ENCODE measurements at regions not wholly inside any gene's neighbourhood (a gene's known extent, or its start where the extent isn't known, plus 50 kb on each side); places are given as distances from the start of the nearest gene placed in this dataset.

- Histone ChIP-seq H3K27ac (no peak overlapping the region), H3K9me3 (no peaks in the 10 kb centered on the region), H3K4me3 (no peak overlapping the region), H3K27me3 (no peaks in the 10 kb centered on the region), H3K4me1 (no peaks in the 10 kb centered on the region), H3K36me3 (no peaks in the 10 kb centered on the region)
- no peak for TF ChIP-seq POLR2A (IDR thresholded peaks at IDR 0.05)
- no peak for TF ChIP-seq CTCF (IDR thresholded peaks at IDR 0.05)
- no peak for DNase-seq
Observed at GRCh38 chr5:4640795-4641194, 499.3 kb upstream of the ADAMTS16 start.

- no peaks in the 10 kb centered on the region for H3K4me1 ChIP-seq
- no peak for DNase-seq
- H3K27ac ChIP-seq: no peak overlapping the region
- no peak overlapping the region for H3K4me3 ChIP-seq
- no peaks in the 10 kb centered on the region for H3K36me3 ChIP-seq
- H3K27me3 ChIP-seq: no peaks in the 10 kb centered on the region
- H3K9me3 ChIP-seq: no peaks in the 10 kb centered on the region
- TF ChIP-seq CTCF (IDR thresholded peaks at IDR 0.05) (no peak), POLR2A (IDR thresholded peaks at IDR 0.05) (no peak)
Observed at GRCh38 chr5:4642525-4642924, 497.6 kb upstream of the ADAMTS16 start.

- no peak for DNase-seq
- H3K27me3 ChIP-seq: no peaks in the 10 kb centered on the region
- no peak for TF ChIP-seq POLR2A (IDR thresholded peaks at IDR 0.05)
- TF ChIP-seq CTCF (IDR thresholded peaks at IDR 0.05): no peak
- H3K27ac ChIP-seq: no peak overlapping the region
- H3K36me3 ChIP-seq: no peaks in the 10 kb centered on the region
- H3K9me3 ChIP-seq: no peaks in the 10 kb centered on the region
- H3K4me1 ChIP-seq: no peaks in the 10 kb centered on the region
- H3K4me3 ChIP-seq: no peak overlapping the region
Observed at GRCh38 chr5:4643190-4643589, 496.9 kb upstream of the ADAMTS16 start.

GRCh38 chr5:4643960-4644359 lies 496.2 kb upstream of the ADAMTS16 start:
- Histone ChIP-seq H3K4me3 (no peak overlapping the region), H3K27me3 (no peaks in the 10 kb centered on the region), H3K27ac (no peak overlapping the region), H3K4me1 (no peaks in the 10 kb centered on the region), H3K9me3 (no peaks in the 10 kb centered on the region), H3K36me3 (no peaks in the 10 kb centered on the region)
- no peak for TF ChIP-seq POLR2A (IDR thresholded peaks at IDR 0.05)
- no peak for TF ChIP-seq CTCF (IDR thresholded peaks at IDR 0.05)
- DNase-seq: no peak

- TF ChIP-seq POLR2A (IDR thresholded peaks at IDR 0.05) (no peak), CTCF (IDR thresholded peaks at IDR 0.05) (no peak)
- no peaks in the 10 kb centered on the region for H3K9me3 ChIP-seq
- H3K27me3 ChIP-seq: no peaks in the 10 kb centered on the region
- no peak overlapping the region for H3K4me3 ChIP-seq
- H3K27ac ChIP-seq: no peak overlapping the region
- H3K4me1 ChIP-seq: no peaks in the 10 kb centered on the region
- H3K36me3 ChIP-seq: no peaks in the 10 kb centered on the region
- no peak for DNase-seq
Observed at GRCh38 chr5:4646715-4647375, 493.3 kb upstream of the ADAMTS16 start.

- Histone ChIP-seq H3K27me3 (no peaks in the 10 kb centered on the region), H3K4me1 (no peaks in the 10 kb centered on the region), H3K4me3 (no peak overlapping the region), H3K36me3 (no peaks in the 10 kb centered on the region), H3K27ac (no peak overlapping the region), H3K9me3 (no peaks in the 10 kb centered on the region)
- no peak for DNase-seq
- no peak for TF ChIP-seq POLR2A (IDR thresholded peaks at IDR 0.05)
- no peak for TF ChIP-seq CTCF (IDR thresholded peaks at IDR 0.05)
Observed at GRCh38 chr5:4647955-4648354, 492.2 kb upstream of the ADAMTS16 start.

All from Peyer's patch (tissue), 4 donors.